K562 (cell line): ENCODE measurements at regions not wholly inside any gene's neighbourhood (a gene's known extent, or its start where the extent isn't known, plus 50 kb on each side); places are given as distances from the start of the nearest gene placed in this dataset.

Source experiments
- CGGBP1 ChIP-seq: fragments of 250-450 bp; sonication (Bioruptor Pico); IDR thresholded peaks from 2 replicates; pipeline ENCODE4 v1.9.0; 2021; ENCODE audit warnings: mild to moderate bottlenecking
- KDM4B ChIP-seq, 2 experiments: fragments of 450-650 bp in 1 of 2; sonication (generic) in 1 of 2; IDR thresholded peaks; 2 replicates each; pipeline ENCODE4 v1.6.1; 2016 to 2017; ENCODE audit warnings: borderline replicate concordance in 2 of 2, antibody characterized with exemption in 1 of 2, low read depth in 1 of 2, mild to moderate bottlenecking in 1 of 2
- SMAD2 ChIP-seq: fragments of 150-350 bp; IDR thresholded peaks from 2 replicates; pipeline ENCODE4 v1.6.1; 2014; ENCODE audit warnings: low read depth, mild to moderate bottlenecking, low read length
- SMARCB1 ChIP-seq: IDR thresholded peaks from 2 replicates; pipeline ENCODE4 v1.6.1; 2011; ENCODE audit warnings: improper control_type of control experiment, low read depth; ENCODE audit not compliant: insufficient read length
- SMARCE1 ChIP-seq: fragments of 450-650 bp; IDR thresholded peaks from 2 replicates; pipeline ENCODE4 v1.7.1; 2016; ENCODE audit warnings: mild to moderate bottlenecking
- ZBTB5 ChIP-seq: fragments of 450-650 bp; IDR thresholded peaks from 2 replicates; pipeline ENCODE4 v1.6.1; 2017; ENCODE audit warnings: antibody characterized with exemption
- ZNF507 ChIP-seq: conservative IDR thresholded peaks from 2 replicates; pipeline ENCODE4 v1.6.1; 2017; ENCODE audit warnings: missing genetic modification characterization, missing compliant biosample characterization
- ZNF655 ChIP-seq: fragments of 250-450 bp; sonication (Bioruptor Pico); IDR thresholded peaks from 2 replicates; pipeline ENCODE4 v1.5.0; 2021
- ZNF766 ChIP-seq: fragments of 200-800 bp; sonication (Bioruptor generic); conservative IDR thresholded peaks from 2 replicates; pipeline ENCODE4 v1.6.1; 2016; ENCODE audit warnings: missing genetic modification characterization, missing compliant biosample characterization
- ZNF778 ChIP-seq: fragments of 450-650 bp; formaldehyde crosslinking; IDR thresholded peaks from 2 replicates; pipeline ENCODE4 v1.4.0; 2020; ENCODE audit warnings: mild to moderate bottlenecking, moderate library complexity

GRCh38 chr1:4106731-4107130, 206.7 kb upstream of the C1orf174 start (continued):
- TF ChIP-seq SMARCB1 (no peak), ZBTB5 (no peak), ZNF507 (tag) (no peak), ZNF655 (CRISPR knock-in tag) (no peak), SMARCE1 (no peak), ZNF778 (CRISPR knock-in tag) (no peak), KDM4B (IDR thresholded peaks at IDR 0.05; ENCODE audit: borderline replicate concordance in 2 of 2, low read depth in 1 of 2) (no peak), SMAD2 (no peak), ZNF766 (no peak), CGGBP1 (CRISPR knock-in tag) (no peak)
- TF ChIP-seq, all 486 proteins: peak for 0
